Erythroblast (primary cell): ENCODE measurements at regions not wholly inside any gene's neighbourhood (a gene's known extent, or its start where the extent isn't known, plus 50 kb on each side); places are given as distances from the start of the nearest gene placed in this dataset.
"Not testable (repeated sequence)": the region's sequence is repeated elsewhere in the genome, so short reads cannot be mapped to it uniquely, and the experiment has no call there.

Experiments
- DNase-seq, 2 experiments: peaks; one replicate each; lab custom pipeline; 2025; lab: John Stamatoyannopoulos, UW
- GATA1 ChIP-seq: IDR thresholded peaks from 2 replicates; pipeline ENCODE4 v1.6.1; 2011; ENCODE audit warnings: low read depth, mild to moderate bottlenecking, control low read depth, low read length, moderate library complexity
- POLR2A ChIP-seq: IDR thresholded peaks from 2 replicates; pipeline ENCODE4 v1.6.1; 2011; ENCODE audit warnings: mild to moderate bottlenecking, low read length

DNA sequence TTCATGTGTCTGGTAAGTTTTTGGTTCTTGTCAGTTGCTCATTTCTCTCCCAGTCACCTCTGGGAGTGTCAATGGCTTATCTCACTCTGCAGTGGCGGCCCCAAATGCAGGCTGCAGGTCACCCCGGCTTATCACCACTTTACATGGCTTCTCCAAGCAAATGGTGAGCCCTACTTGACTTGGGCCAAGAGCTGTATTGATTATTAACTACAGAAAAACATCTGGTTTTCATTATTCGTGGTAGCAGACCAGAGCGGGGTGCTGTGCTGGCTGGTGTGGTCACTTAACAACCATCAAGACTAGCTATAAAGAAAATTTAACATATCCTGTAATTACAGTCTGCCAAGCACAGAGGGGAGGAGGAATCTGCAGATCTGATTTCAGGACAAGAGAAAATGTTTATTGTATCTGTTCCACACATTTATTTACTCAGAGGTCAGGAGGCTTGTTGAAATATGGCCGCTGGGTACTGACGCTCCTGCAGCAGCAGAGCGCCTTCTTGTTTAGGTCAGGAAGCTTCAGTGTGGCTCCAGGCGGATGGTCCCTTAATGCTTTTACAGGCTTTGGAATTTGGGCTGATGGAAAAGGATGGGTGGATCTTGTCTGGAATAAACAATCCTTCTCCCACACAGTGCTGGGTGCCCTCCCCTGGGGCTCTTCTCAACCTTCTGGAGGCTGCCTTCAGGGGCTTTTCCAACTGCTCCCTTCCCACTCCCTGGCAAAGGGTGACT, 87.8 kb downstream of the HLX start:
- TF ChIP-seq POLR2A (no peak), GATA1 (peak; percentile 82)
- peak; percentile 90 to 98 for DNase-seq

DNA sequence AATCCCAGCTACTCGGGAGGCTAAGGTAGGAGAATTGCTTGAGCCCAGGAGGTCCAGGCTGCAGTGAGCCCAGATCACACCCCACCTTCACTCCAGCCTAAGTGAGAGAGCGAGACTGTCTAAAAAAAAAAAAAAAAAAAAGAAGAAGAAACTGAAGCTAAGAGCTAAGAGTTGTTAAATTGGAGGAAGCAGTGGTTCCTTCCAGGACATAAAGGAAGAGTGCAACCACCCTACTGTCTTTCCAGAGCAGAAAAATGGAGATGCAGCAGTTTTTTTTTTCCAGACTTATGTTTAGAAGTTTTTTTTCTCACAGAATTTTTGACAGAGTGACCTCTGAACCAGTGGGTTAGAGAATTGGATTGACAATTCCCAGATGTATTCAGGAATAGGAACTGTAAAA, 88.7 kb downstream of the HLX start:
- DNase-seq, result no peak
- no peak for TF ChIP-seq GATA1

DNA sequence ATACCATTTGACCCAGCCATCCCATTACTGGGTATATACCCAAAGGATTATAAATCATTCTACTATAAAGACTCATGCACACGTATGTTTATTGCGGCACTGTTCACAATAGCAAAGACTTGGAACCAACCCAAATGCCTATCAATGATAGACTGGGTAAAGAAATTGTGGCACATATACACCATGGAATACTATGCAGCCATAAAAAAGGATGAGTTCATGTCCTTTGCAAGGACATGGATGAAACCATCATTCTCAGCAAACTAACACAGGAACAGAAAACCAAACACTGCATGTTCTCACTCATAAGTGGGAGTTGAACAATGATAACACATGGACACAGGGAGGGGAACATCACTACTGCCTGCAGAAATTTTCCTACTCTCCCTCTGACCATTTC, 90.0 kb downstream of the HLX start:
- not testable (repeated sequence) for DNase-seq

DNA sequence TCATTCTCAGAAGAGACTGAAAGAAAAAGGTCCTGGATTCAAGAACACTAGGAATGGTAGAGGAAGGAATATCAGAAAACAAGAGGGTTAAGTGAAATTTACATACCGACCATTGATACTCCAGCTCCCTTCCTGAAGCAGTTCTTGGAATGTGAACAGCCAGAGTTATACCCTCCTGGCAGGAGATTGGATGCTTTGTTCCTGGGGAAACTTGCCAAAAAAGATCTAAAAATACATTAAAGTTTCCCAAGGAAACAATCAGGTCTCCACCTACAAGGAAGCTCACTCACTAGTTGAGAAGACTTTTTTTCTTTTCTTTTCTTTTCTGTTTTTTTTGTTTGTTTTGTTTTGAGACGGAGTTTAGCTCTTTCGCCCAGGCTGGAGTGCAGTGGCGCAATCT, 91.1 kb downstream of the HLX start:
- DNase-seq, result no peak
- TF ChIP-seq GATA1, result no peak
- TF ChIP-seq POLR2A, result no peak

DNA sequence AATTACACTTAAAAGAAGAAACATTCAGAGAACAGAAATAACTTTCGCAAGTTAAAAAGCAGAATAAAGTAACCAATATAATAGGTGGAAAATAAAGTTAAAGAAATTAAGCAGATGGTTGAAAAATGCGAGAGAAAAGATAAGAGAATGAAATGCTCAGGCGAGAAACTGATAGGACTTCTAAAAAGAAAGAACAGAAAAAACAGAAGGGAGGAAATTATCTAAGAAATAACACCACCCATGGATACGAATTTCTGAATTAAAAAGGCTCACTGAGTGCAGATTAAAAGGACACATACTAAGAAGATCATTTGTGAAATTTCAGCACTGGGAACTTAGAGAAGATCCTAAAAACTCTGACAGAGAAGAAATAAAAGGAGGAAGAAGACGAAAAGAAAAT, 92.0 kb downstream of the HLX start:
- DNase-seq, result peak in 1 of 2 experiments; percentile 14
- TF ChIP-seq GATA1, result no peak
- no peak for TF ChIP-seq POLR2A

DNA sequence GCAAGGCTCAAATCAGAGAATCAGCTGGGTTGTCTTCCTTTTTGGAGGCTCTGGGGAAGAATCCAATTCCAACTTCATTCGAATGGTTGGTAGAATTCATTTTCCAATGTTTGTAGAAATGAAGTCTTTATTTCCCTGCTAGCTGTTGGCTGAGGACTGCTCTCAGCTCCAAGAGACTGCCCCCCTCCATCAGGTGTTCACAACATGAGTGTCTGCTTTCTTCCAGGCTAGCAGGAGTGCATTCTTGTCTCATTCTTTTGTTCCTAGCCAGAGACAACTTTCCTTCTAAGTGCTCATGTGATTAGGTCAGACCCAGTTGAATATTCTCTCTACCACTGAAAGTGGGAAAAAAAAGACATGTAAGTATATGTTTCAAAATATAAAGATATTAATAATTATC, 95.2 kb downstream of the HLX start:
- no peak for TF ChIP-seq GATA1
- TF ChIP-seq POLR2A, result no peak
- DNase-seq, result no peak

DNA sequence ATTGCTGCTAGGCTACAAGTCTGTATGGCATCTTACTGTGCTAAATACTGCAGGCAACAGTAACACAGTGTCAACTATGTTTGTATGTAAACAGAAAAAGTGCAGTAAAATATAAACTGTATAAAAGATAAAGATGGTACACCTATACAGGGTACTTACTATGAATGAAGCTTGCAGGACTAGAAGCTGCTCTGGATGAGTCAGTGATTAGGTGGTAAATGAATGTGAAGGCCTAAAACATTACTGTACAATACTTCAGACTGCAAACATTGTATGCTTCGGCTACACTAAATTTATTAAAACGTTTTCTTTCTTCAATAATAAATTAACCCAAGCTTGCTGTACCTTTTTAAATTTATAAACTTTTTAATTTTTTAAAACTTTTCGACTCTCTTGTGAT, 97.1 kb downstream of the HLX start:
- DNase-seq, result no peak

DNA sequence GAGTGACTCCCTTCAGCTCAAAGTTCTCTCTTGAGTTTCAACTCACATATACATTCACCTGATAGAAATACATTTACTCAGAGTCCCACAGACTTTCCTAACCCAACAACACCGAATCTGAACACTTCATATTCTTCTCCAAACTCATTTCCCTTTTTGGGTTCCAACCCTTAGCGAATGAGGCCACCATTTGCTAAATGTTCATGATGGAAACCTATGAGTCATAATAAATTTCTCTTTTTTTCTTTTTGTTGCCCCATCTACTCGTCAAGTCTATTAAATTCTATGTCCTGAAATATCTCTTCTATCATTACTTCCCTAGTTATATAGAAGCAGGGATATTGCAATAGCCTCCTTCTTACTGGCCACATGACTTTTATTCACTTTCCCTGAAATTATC, 100.1 kb downstream of the HLX start:
- TF ChIP-seq POLR2A, result no peak
- no peak for TF ChIP-seq GATA1
- DNase-seq, result no peak

More for the DNA sequence above, 97.1 kb downstream of the HLX start:
- TF ChIP-seq GATA1 (no peak), POLR2A (no peak)

DNA sequence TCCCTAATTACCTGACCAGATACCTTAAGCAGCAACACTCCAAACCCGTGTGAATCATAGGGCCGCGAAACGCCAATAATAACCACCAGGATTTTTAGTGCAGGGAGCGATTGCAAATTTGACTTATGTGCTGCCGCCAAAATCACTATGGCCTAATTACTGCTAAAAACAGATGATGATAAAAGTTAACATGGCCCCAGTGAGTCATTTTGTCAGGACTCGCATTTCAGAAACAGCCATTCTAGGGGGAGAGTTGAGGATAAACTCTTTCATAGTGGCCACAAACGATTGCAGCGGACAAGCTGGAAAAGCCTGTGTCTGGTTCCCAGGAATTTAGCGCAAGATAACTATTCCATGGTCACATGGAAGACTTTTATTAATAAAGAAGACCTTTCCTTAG, 103.4 kb downstream of the HLX start:
- TF ChIP-seq POLR2A (no peak), GATA1 (no peak)
- no peak for DNase-seq

DNA sequence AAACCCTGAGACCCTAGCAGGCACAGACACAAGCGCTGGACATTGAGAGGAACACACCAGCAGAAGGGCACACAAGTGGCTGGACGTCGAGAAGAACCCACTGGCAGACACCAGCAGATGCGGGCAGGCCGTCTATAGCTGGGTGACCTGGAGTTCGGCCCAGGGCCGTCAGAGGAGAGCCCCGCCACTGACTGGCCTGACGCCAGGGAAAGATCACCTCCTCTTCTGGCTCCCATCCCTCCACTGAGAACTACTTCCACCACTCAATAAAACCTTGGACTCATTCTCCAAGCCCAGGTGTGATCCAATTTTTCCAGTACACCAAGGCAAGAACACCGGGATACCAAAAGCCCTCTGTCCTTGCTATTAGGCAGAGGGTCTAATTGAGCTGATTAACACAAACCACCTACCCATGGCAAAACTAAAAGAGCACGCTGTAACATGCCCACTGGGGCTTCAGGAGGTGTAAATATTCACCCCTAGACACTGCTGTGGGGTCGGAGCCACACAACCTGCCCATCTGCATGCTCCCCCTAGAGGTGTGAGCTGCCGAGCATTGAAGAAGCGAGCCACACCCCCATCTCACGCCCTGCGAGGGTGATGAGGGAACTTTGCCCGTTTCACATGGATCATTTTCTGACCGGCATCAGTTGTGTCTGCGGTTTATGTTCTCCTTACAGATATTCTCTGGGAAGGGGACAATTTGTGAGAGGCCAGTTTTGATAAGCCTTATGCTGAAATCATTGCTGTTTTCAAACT, 104.8 kb downstream of the HLX start:
- DNase-seq, result peak; percentile 27 to 28
- no peak for TF ChIP-seq POLR2A
- TF ChIP-seq GATA1, result no peak

DNA sequence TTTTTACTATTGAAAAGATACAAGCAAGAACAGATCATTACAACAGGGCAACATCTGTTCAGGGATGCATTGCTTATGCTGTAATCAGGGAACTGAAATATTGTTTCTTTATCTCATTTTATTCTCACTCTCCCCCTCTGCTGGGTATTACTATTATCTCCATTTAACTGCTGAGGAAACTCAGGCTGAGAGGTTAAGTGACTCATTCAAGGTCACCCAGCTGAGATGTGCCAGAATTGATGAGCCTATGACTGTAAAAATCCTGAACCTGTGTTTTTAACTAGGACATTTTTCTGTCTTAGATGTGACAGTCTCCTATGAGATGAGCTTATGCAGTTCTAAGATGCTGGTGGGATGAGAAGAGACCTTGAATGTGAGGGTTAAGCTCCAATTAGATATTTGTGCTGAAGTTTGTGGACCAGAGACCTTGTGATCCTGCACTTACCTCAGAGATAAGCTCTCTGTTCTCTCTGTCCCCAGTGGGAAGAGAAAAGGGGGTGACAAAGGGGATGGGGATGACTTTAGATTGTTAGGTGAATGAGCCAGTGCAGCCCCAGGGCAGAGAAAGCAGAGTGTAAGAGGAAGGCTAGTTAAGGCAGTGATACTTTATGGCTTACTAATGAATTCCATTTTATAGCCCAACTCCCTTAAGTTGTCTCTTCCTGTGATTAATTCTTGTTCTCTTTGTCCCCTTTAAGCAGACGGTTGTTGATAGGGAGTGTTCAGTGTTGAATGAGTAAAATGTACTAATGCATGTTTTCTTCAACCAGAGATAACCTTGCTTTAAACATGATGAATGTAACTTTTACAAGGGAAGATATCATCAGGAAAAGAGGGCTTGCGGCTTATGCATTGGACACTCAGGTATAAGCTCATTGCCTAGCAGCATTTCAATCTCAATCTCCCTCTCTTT, 111.4 kb downstream of the HLX start:
- TF ChIP-seq POLR2A, result no peak
- no peak for TF ChIP-seq GATA1
- peak; percentile 43 to 58 for DNase-seq

DNA sequence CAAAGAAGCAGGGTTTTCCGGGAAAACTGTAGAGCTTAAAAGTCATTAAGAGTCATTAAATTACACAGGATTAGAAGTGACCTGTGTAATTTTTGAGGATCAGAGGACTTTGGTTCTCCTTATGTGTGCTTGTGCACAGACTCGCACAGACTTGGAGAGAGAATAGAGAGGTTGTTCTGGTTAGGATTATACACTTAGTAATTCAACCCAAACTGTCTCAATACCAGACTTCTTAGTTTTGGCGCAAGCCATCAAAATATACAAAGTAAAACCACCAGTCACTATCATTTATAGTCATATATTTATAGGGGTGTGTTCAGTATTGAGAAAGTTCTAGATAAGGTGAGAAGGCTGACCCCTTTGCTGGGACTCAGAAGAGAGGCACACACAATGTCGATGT, 112.3 kb downstream of the HLX start:
- DNase-seq, result no peak
- TF ChIP-seq GATA1, result no peak
- no peak for TF ChIP-seq POLR2A

DNA sequence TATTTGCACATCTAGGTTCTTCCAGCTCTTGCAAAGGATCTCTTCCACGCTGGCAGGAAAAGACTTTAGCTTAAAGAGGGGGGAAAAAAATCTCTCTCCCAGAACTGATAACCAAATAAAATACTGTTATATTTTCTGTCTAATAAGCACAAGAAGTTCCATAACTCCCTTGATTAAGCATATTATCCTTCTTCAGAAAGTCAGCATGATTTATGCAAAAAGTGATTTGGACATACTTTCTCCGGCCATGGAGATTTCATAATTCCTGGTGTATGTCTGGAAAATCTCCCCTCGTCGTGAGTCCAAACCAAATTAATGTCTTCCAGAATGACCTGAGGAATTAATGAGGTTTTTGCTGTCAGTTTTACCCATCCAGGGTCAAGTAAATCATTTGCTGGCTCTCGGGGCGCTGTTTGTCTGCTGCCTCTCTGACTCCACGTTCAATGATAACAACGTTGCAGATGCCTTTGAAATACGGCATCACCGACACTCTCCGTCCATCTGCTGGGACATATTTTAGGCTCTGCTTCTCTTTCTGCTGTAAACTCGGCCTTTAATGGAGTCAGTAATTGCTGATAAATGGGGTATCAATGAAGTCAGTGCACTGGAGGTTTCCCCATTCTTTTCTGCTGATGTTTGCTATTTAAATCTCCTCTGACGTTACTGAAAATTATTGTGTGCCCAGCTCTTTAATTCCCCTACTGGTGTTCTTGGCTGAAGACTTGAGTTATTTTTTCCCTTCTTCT, 112.9 kb downstream of the HLX start:
- TF ChIP-seq POLR2A (no peak), GATA1 (no peak)

More for the DNA sequence above, 112.9 kb downstream of the HLX start:
- DNase-seq, result no peak
